Inflammatory macrophage treated with lipopolysaccharide for 1 hour (primary cell): ENCODE measurements at regions not wholly inside any gene's neighbourhood (a gene's known extent, or its start where the extent isn't known, plus 50 kb on each side); places are given as distances from the start of the nearest gene placed in this dataset.
"Not testable (repeated sequence)": the region's sequence is repeated elsewhere in the genome, so short reads cannot be mapped to it uniquely, and the experiment has no call there.

Source experiments
- DNase-seq, 2 donors: peaks; one replicate each; pipeline ENCODE4 v3.0.0-alpha.2; 2020 to 2022

DNA sequence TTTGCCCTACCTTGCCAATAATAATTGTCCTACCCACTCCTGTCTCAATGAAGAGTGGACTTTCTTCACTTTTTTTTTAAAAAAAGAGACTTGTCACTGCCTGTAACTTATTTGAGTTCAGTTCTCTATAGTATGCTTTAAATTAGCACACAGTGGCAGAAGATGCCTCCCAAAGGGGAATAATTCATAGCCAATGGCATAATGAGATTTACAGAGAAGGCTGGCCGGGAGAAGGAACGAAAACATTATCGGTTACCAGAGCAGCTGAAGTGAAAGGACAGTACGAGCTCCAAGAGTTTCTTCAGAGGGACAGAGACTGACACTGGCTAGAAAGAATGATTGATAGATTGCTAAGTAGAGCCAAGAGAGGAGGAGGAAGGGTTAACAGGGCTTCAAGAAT, 356.3 kb downstream of the EMP1 start:
- no peak for DNase-seq

DNA sequence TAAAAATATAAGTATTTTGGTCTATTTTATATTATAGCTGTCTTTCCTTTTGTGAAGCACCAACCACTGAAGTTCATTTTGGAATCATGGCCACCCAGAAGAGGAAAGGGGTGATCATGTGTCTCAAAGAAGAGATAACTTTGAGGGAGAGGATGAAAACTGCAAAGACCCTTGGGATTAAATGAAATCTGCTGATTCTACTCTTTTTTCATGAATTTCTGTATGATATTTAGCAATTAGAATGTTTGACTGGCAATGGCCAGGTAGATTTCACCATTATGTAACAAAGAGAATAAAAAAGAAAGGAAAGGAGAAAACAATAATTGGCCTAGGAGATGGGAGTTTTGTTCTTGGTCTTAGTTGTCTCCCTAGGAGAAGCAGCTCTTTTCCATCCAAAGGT, 350.8 kb downstream of the EMP1 start:
- no peak for DNase-seq

DNA sequence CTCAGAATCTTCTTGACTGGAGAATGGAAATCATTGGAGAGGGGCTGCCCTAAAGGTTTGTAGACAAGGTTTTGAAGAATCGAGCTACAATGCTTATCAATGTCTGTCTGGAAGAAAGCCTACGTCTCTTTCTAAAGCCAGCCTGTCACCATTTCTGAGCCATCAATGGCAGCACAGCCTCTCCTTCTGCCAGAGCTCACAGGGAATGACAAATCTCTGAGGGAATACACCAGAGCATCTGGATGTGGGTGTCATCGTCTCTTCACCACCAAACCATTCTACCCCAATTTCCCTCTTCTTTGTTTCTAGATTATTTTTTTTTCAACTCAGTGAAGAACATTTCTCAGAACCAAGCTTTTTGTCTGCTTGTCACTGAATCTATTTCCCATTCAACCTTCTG, 349.7 kb downstream of the EMP1 start:
- DNase-seq: no peak

DNA sequence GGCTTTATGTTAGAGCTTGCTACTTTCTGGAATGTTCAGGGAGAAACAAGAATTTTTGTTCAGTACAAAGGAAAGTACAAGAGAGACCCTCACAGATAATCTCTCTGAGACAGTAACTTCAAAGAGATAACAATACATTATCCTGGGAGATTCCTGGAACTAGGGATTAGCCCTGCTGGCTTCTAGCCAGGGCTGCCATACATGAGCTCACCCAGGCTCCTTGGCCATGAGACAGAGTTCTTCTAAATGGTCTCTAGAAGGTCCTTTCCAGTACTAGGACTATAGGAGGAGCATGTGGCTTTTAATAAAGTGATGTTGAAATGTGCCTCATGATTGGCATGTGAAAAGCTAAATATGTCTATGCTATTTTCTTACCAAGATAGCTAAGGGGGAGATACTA, 342.5 kb downstream of the EMP1 start:
- DNase-seq: no peak

DNA sequence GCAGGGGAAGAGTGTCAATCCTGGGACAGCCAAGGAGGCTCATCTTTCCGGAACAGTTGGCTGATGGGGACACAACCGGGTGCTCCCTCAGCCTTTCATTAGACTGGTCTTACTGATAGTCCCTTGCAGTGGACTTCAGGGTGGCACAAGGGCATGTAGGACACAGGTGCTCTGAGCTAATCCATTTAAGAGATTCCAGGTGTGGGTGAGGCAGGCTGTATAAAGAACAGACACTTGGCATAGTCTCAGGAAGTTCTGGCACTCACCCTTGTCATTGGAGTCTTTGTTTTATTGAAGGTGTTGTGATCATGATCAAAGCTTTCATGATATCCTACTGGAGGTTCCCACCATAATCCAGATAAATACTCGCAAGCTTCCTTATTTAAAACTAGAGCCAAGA, 341.6 kb downstream of the EMP1 start:
- DNase-seq: no peak

DNA sequence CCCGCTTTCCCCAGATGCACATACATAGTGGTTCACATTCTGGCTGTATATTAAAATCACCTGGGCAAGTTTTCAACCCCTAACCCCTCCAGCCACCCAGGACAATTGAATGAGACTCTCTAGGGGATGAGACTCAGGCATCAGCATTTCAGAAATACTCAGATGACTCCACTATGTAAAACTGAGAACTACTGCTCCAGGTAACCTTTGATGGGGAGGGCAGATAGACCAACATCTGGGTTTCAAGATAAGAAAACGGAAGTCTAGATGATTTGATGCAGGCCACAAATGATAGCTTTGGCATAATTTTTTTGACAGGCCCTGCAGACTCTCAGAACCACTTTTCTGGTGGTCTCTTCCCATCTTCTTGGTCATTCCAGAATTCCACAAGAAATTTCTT, 341.1 kb downstream of the EMP1 start:
- DNase-seq: no peak

DNA sequence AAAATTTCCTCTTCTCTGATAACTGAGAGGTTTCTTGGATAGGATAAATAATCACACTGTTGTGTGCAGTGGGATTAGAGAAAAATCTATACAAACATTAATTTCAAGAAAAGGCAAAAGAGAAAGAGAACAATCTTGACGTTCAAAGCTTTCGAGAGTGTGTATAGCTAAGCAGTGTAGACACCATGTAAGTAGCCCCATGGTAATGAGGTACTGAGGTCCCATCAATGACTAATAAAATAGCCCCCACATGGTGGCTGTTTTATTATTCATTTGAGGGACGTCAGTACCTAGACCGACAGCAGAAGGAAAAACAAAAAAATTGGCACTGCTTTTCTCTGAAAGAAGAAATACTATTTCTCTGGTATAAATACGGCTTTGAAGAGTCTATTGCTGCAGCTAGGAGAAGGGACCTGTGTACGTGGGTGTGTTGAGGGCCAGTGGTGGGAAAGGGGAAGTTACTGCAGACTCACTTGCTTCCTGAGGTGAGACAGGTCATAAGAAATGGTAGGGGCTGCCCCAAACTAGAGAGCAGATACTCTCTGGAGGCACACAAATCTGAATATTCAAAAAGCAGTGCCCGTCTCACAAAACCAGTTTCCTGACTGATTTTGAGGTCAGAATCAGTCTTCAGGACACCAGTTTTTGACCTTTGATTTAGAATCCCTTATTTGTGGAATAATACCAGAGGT, 339.8 kb downstream of the EMP1 start:
- peak in 1 of 2 donors; percentile 2 for DNase-seq

DNA sequence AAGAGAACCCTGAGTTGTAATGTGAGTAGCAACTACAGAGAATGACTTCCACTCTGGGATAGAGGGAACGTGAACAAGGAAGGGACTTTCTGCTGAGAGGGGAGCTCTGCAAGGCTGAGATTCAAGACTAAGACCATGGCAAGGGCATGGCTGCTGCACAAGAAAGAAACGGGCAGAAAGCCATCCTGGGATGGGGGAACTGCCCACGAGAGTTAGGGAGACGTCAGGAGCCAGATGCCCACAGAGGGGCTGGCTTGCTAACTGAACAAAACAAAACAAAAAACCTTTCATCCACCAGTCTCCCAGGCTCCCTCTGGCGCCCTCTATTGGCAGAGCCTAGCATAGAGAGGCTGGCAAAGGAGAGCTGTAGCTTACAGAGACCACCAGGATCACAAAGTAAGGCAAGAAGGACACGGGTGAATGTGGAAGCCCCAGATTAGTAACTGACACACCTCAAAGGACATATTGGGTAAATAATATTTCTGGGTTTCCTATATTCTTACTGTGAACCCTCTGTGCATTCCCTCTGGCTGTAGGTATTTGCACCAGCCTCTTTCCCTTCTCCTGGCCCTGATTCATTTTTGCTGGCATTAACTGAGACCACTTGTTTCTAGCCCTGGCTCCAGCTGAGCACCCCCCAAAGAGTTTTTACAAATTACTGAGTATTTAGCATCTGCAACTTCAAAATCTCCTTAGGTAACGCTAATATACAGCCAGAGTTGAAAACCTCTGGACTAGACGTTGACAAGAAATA, 338.3 kb downstream of the EMP1 start:
- DNase-seq: peak; percentile 15 to 59

DNA sequence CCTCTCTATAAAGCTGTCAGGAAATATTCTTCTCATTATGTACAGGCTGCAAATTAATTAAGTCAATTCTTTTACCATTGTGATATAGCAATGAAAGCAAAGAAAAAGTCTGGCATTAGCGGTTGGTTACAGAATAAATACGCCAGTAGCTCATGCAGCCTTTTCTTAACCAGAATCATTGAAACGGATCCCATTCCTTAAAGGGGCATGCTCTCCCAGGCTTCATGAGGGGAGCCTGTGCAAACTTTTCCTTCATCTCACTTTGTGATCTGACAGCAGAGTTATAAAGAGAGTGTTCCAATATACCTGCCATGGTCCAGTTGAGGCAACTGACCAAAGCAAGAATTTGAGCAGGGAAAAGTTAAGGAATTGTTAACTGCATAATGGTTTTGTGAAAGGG, 337.7 kb downstream of the EMP1 start:
- no peak for DNase-seq

DNA sequence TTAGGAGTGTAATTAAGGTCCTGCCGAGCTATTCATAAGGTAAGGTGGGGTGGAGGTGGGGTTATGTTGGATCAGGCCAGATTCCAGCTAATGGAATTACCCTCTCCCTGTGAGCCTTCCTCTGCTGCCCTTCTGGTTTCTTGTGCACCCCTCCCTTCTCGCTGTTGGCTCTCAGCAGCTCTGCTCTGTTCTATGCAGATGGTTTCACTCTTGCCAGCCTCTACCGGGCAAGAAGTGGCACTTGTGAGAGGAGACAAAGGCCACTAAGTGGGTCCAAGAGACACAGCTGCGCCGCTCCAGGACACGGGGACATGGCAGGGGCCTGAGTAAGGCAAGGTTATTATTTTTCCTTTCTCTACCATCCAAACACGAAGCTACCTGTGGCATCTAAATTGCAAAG, 334.4 kb downstream of the EMP1 start:
- DNase-seq: no peak

DNA sequence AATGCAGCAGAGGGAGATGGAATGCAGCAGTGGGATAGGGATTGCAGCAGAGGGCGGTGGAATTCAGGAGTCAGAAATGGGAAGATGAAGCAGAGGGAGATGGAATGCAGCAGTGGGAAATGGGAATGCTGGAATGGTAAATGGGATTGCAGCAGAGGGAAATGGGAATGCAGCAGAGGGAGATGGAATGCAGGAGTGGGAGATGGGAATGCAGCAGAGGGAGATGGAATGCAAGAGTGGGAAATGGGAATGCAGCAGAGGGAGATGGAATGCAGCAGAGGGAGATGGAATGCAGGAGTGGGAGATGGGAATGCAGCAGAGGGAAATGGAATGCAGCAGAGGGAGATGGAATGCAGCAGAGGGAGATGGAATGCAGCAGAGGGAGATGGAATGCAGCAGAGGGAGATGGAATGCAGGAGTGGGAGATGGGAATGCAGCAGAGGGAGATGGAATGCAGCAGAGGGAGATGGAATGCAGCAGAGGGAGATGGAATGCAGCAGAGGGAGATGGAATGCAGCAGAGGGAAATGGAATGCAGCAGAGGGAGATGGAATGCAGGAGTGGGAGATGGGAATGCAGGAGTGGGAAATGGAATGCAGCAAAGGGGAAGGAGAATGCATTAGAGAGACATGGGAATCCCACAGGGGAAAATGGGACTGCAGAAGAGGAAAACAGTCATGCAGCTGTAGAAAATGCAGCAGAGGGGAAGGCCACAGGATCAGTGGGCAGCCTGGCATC, 329.8 kb downstream of the EMP1 start:
- not testable (repeated sequence) for DNase-seq

DNA sequence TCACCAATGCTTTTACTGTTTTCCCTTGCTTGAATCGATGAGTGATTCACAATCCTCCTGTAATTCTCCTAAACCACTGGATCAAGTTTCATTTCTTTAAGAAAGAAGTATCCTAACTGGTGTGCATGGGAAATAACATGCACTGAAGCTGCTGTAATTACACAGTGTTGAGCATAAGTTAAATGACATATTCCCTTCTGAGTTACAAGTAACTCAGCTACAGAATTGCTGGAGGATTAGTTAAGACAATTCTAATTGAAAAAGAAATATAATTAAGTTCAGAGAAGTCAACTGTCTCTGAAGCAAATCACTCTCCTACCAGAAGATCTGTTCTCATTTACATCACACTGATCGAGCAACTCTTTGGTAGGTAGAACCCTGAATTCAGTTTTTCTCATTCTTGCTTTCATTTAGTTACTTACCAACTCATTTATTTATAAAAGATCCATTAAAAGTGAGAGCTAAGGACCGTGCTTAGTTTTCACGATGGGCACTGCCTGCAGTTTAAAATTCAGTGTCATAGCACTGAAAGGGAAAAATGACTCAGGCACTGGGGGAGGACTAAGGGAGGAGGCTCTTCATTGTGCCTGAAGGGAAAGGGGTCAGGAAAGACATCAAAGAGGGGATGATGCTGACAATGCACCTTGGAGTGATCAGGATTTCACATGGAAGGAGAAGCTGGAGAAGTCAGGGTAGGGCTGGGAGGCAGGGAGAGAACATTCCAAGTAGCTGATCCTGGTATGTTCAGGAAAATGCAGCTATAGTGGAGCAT, 327.2 kb downstream of the EMP1 start:
- DNase-seq: no peak

DNA sequence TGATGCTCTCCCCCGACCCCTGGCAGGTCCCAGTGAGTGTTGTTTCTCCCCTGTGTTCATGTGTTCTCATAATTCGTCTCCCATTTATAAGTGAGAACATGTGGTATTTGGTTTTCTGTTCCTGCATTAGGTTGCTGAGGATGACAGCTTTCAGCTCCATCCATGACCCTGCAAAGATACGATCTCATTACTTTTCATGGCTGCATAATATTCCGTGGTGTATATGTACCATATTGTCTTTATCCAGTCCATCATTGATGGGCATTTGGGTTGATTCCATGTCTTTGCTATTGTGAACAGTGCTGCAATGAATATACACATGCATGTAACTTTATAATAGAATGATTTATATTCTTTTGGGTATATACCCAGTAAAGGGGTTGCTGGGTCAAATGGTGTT, 321.5 kb downstream of the EMP1 start:
- not testable (repeated sequence) for DNase-seq

DNA sequence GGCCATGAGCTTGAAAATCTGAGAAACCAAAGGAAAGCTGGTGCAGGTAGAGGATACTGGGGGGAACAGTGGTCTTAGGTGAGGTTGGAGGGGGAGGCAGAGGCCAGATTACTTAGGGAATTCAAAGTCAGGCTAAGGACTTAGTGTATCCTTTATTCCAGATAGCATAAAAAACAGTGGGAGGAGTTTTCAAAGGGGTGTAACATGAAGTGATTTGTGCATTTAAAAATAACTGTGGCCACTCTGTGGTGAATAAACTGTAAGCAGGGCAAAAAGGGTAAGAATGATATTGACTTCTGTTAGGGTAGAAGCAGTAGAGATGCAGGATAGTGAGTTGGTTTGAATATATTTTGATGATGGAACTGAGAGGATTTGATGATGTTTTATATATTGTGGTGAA, 313.2 kb downstream of the EMP1 start:
- no peak for DNase-seq

DNA sequence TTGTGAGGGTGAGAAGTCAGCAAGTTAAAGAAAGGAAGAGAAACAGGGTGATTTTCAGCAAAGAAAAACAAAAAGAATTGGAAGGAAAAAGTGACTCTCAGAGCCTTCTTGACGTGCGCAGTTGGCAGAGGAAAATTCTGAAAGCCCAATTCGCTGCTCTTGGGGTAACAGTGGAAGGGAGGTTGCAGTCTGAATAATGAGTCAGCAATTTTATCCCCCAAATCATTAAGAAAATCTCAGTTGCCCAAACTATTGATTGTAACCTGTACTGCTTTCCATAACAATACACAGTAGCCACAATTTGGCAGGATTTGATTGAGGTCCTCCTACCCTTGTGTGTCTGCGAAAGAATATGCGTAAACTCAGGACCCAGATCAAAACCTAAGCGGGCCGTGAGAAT, 309.1 kb downstream of the EMP1 start:
- no peak for DNase-seq

DNA sequence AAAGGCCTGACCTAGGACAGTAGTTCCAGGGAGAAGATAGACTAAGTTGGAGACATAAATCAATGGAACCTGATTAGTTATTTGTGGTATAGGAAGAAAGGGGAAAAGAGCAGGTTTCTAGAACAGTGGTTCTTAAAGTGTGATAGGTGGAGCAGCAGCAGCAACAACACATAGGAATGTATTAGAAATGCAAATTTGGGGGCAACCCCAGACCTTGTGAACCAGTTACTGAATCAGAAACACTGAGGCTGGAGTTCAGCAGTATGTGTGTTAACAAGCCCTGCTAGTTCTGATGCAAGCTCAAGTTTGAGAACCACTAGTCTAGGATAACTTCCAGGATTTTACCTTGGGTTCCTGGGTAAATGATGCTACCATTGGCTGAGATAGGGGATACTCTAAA, 308.7 kb downstream of the EMP1 start:
- DNase-seq: no peak

DNA sequence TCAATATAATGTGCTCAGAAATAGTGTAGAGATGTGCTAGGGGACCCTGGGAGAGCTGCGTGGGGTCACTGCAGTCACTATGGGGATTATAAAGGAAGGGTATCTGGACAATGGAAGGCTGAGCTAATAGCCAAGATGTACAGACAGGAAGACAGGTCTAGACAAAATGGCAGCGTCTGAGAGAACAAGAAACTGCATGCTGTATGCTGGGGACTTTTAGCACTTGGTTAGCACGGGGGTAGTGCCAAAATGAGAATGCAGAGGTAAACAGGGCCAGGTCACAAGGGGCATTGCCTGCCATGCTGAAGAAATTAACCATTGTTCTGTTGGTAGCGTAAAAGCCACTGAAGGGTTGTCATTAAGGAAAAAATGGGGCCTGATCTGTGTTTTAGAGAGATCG, 308.2 kb downstream of the EMP1 start:
- DNase-seq: no peak

DNA sequence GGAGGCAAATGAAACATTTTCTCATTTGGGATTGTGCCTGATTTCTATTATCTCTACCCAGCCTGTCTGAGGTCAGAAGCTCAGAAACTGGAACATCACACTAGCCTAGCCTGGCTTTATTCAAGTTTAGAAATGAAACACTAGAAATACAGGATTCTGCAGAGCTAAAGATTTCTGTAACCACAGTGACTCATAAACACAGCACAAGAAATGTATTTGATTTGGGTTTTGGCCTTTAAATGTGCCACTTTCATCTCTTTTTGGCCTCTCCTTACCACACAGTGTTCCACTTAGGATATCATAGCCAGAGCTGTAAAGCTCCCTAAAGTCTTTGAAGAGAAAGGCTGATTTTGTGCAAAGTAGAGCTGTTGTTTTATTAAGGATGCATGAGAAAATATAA, 307.5 kb downstream of the EMP1 start:
- DNase-seq: no peak

DNA sequence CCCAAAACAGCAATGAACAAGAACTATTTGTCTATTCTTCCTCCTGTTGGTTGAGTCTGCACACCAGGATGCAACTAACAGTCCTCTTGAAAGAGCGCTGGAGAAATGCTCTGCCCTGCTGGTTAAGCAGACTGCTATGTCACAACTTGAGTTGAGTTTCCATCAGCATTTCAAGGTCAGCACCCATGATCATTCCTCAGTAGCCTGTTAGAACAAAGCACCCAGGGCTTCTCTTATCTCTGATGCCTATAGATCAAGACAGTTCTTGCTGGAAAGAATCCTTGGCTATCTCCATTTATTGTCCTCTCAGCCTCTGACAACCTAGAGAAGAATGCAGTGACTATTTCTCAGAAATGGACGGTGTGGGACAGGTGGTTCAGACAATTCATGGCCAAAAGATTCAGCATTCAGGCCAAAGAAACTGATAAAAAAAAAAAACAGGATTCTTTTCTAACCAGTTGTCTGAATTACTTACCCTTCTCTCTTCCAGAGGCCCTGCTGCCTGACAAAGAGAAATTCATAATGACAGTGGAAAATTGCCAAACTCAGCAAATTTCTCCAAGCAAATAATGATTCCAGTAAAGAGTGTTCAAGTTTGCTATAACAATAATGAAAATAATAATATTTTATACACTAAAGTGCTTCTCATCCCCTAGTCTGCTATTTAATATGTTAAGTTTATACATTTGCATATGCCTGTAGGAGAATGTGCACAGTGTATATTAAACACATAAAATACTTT, 306.7 kb downstream of the EMP1 start:
- no peak for DNase-seq

DNA sequence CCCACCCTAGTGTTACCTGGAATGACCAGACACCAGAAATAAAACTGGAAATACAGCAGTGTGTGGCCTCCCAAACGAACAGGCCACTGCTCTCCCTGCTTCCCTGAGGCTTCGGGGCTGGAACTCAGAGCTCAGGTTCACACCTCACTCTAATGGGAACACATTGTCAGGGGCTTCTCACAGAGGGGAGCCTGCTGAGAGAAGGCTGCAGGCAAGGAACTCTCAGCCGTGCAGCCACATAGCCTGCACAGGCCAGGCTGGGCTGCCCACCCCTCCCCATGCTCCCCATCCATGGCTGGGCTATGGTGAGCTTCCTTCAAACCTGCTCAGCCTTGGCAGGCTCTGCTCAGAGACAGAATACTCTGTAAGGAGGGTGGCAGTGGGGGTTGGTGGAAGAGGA, 302.5 kb downstream of the EMP1 start:
- DNase-seq: no peak

DNA sequence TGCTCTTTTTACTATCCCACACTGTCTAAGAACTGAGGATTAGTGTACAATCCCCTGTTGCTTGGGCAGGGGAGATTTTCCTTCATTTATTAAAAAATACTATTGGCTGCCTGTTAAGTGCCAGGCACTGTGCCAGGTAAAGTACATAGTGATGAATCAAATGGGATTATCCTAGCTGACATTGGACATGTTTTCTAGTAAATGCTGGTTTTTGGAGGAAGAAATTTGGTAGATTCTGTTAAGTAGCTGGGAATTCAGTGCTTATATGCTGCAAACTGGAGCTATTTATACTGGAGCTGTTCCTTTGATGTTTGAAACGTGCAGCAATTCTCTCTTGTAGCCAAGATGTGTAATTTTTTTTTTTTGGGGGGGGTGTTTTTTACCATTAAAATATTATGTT, 299.6 kb downstream of the EMP1 start:
- DNase-seq: no peak

DNA sequence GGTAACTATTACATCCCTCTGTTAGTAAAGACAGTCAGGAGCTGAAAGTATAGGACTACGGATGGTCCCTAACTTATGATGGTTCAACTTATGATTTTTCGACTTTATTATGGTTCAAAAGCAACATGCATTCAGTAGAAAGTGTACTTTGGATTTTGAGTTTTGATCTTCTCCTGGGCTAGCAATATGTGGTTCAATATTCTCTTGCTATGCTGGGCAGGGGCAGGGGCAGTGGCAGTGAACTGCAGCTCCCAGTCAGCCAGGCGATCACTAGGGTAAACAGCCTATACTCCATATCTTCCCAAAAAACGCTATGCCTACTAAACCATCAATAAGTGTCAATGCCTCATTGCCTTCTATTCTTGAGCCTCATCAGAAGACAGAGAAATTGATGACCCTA, 292.7 kb downstream of the EMP1 start:
- DNase-seq: no peak

DNA sequence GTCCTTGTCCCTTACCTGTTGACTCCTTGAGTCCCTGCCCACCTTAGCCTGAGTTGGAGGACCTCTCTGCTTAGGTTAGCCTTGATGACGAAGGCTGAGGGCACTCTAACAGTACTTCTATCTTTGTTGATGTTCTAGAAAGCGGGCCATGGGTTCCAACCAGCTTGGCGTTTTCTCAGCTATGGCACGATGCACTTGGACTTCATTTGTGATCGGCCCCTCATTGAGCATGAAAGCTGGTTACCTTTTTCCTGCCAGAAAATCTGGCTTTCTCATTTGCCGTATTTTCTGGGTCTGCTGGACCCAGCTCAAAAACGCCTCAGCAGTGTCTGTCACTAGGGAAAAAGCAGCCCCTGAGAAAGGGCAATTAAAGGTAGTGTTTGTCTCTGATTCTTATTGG, 290.8 kb downstream of the EMP1 start:
- DNase-seq: no peak
